ENCODE measurements at regions not wholly inside any gene's neighbourhood (a gene's known extent, or its start where the extent isn't known, plus 50 kb on each side); places are given as distances from the start of the nearest gene placed in this dataset.

DNA sequence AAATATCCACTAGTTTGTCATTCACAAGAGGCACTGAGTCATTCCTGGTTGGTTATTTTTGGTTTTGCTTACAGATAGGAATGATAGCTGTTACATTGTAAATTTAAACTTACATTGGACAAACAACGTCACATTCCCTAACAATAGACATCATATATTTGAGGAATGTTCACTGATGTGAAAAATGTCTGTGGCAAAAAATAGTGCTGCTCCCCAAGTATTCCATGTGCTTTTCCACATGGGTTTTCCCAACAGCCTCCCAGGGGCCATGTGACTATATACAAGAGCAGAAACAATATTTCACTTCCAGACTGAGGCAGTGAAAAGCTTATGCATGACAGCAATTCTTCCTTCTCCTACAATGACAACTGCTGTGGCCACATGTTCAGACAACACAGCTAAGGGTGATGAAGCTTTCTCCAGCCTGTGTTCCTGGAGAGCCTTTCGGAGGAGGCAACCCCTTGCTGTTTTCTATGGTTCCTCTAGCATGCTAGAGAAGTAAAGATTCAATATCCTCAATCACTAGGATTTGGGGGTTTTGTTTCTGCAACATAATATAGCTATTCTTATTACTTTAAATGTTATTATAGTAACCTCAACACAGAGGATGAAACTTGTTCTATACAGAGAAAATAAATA lies 202.7 kb downstream of the PTH2R start:
- TF ChIP-seq, protein P1, sequence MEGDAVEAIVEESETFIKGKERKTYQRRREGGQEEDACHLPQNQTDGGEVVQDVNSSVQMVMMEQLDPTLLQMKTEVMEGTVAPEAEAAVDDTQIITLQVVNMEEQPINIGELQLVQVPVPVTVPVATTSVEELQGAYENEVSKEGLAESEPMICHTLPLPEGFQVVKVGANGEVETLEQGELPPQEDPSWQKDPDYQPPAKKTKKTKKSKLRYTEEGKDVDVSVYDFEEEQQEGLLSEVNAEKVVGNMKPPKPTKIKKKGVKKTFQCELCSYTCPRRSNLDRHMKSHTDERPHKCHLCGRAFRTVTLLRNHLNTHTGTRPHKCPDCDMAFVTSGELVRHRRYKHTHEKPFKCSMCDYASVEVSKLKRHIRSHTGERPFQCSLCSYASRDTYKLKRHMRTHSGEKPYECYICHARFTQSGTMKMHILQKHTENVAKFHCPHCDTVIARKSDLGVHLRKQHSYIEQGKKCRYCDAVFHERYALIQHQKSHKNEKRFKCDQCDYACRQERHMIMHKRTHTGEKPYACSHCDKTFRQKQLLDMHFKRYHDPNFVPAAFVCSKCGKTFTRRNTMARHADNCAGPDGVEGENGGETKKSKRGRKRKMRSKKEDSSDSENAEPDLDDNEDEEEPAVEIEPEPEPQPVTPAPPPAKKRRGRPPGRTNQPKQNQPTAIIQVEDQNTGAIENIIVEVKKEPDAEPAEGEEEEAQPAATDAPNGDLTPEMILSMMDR (IDR thresholded peaks at IDR 0.05; ENCODE audit: poor library complexity), result no peak
- TF ChIP-seq EZH2 (IDR thresholded peaks at IDR 0.05; ENCODE audit: borderline replicate concordance) (no peak), EZH2phosphoT487 (IDR thresholded peaks at IDR 0.05; ENCODE audit: low read depth, severe bottlenecking, unreplicated experiment) (no peak)
